ENCODE measurements at regions not wholly inside any gene's neighbourhood (a gene's known extent, or its start where the extent isn't known, plus 50 kb on each side); places are given as distances from the start of the nearest gene placed in this dataset.

DNA sequence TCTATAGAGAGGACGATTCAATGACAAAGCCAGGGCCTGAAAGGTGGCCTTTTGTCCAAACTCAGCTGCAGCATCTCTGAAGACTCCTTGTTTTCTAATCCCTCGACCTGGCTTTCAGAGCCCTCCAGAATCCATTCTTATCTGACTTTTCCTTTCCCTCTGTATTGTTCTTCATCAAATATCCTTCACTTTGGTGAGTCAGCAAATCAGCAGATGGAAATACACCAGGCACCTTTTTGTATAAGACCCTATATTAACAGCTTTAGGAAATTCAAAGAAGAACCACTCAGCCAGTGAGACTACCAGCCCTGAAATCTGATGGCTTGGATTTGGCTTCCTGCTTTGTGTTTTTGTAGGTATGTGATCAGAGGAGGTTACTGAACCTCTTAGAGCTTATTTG, 81.9 kb upstream of the RAB11FIP2 start:
- H3K4me3 ChIP-seq (ENCODE audit: low read depth, low read length), result no peak overlapping the region
- DNase-seq (ENCODE audit: low read depth), result no peak
- no peak for TF ChIP-seq CTCF (IDR thresholded peaks at IDR 0.05; ENCODE audit: insufficient read depth, low read length)

- no peak overlapping the region for H3K4me3 ChIP-seq (ENCODE audit: low read depth, low read length)
- DNase-seq (ENCODE audit: low read depth), result no peak
- TF ChIP-seq CTCF (IDR thresholded peaks at IDR 0.05; ENCODE audit: insufficient read depth, low read length), result no peak
Observed at GRCh38 chr10:118118716-118119115, 72.0 kb upstream of the RAB11FIP2 start.

GRCh38 chr10:118116715-118117449, 70.1 kb upstream of the RAB11FIP2 start:
- no peak for DNase-seq (ENCODE audit: low read depth)
- no peak for TF ChIP-seq CTCF (IDR thresholded peaks at IDR 0.05; ENCODE audit: insufficient read depth, low read length)
- H3K4me3 ChIP-seq (ENCODE audit: low read depth, low read length), result no peak overlapping the region

DNA sequence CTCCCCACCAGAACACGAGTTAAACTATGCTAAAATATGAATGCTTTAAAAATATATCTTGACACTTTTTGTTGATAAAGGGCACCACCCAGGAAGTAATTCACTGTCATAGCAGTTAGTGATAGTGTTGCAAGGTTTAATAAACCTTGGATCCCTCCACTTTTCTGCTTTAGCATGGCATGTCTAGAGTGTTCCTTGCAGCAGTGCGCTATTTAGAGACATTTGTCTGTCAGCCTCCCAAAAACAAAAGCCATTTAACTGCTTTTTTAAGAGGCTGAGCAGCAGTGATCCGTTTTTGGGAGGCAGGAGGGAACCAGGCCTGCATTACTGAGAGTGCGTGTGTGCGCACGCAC, 69.6 kb upstream of the RAB11FIP2 start:
- no peak for DNase-seq (ENCODE audit: low read depth)
- no peak for TF ChIP-seq CTCF (IDR thresholded peaks at IDR 0.05; ENCODE audit: insufficient read depth, low read length)
- H3K4me3 ChIP-seq (ENCODE audit: low read depth, low read length), result no peak overlapping the region

GRCh38 chr10:118115701-118116100, 69.0 kb upstream of the RAB11FIP2 start:
- TF ChIP-seq CTCF (IDR thresholded peaks at IDR 0.05; ENCODE audit: insufficient read depth, low read length), result no peak
- H3K4me3 ChIP-seq (ENCODE audit: low read depth, low read length), result no peak overlapping the region
- no peak for DNase-seq (ENCODE audit: low read depth)

DNA sequence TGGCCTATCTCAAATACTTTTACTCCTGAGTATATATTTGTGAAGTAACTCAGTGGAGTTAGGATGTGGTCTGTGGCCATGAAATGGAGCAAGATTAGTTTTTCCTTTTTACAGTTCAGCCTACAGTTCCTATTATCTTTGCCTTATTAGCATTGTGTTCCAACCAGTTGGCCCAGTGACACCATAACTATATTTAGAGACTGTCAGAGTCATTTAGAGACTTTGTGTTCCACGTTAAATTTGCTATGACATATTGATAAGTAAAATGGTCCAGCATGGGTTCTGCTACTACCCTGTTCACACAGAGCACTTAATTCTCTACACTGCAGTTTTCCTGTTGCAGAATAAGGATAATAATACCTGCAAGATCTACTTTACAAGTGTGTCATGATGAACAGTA, 68.3 kb upstream of the RAB11FIP2 start:
- no peak for DNase-seq (ENCODE audit: low read depth)
- no peak overlapping the region for H3K4me3 ChIP-seq (ENCODE audit: low read depth, low read length)
- TF ChIP-seq CTCF (IDR thresholded peaks at IDR 0.05; ENCODE audit: insufficient read depth, low read length), result no peak

All from fibroblast of the aortic adventitia (primary cell).